ENCODE measurements at regions not wholly inside any gene's neighbourhood (a gene's known extent, or its start where the extent isn't known, plus 50 kb on each side); places are given as distances from the start of the nearest gene placed in this dataset.

GRCh38 chr14:85437148-85437547 is 92.8 kb upstream of the FLRT2 start:
- in situ Hi-C loops (cut with MboI; ENCODE audit: low pct_unique_long_range_greater_than_20kb, low sequenced_read_pairs, unreplicated experiment), result no loop called here
- no peak for DNase-seq (ENCODE audit: low spot score)
- TF ChIP-seq, protein P1, sequence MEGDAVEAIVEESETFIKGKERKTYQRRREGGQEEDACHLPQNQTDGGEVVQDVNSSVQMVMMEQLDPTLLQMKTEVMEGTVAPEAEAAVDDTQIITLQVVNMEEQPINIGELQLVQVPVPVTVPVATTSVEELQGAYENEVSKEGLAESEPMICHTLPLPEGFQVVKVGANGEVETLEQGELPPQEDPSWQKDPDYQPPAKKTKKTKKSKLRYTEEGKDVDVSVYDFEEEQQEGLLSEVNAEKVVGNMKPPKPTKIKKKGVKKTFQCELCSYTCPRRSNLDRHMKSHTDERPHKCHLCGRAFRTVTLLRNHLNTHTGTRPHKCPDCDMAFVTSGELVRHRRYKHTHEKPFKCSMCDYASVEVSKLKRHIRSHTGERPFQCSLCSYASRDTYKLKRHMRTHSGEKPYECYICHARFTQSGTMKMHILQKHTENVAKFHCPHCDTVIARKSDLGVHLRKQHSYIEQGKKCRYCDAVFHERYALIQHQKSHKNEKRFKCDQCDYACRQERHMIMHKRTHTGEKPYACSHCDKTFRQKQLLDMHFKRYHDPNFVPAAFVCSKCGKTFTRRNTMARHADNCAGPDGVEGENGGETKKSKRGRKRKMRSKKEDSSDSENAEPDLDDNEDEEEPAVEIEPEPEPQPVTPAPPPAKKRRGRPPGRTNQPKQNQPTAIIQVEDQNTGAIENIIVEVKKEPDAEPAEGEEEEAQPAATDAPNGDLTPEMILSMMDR (IDR thresholded peaks at IDR 0.05; ENCODE audit: extremely low read depth, insufficient read depth, missing control alignments), result no peak

DNA sequence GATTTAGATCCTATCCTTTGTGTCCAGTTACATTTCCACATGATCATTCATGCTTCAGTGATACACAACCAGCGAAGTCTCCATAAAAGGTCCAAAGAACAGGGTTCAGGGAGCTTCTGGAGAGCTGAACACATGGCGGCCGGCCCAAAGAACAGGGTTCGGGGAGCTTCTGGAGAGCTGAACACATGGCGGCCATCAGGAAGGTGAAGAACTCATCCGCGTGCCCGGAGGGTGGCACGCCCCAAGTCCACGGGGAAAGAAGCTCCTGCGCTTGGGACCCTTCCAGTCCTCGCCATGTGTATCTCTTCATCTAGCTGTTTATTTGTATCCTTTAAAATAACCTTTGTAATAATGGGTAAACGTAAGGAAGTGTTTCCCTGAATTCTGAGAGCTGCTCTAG is 91.9 kb upstream of the FLRT2 start:
- no peak for DNase-seq (ENCODE audit: low spot score)
- TF ChIP-seq, protein P1 (IDR thresholded peaks at IDR 0.05; ENCODE audit: extremely low read depth, insufficient read depth, missing control alignments), result no peak
- in situ Hi-C loops (cut with MboI; ENCODE audit: low pct_unique_long_range_greater_than_20kb, low sequenced_read_pairs, unreplicated experiment), result no loop called here

DNA sequence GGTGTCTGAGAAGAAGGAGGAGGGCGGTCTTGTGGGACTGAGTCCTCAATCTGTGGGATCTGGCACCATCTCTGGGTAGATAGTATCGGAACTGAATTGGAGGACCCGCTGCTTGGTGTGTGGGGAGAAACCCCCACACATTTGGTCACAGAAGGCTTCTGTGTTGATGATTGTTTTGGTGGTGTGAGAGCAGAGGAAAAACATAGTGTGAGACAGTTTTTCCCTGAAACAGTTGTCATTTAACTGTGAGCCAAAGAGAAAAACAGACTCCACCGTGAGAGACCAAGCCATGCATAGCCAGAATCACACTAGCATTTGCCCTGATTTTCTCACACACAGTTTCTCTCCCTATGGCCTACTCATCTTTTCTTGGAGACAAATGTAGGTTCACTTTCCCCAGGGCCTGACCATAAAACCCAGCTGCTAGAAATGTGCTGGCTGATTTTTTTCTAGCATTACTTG is 91.4 kb upstream of the FLRT2 start:
- no peak for DNase-seq (ENCODE audit: low spot score)
- in situ Hi-C loops (cut with MboI; ENCODE audit: low pct_unique_long_range_greater_than_20kb, low sequenced_read_pairs, unreplicated experiment), result no loop called here
- TF ChIP-seq, protein P1 (IDR thresholded peaks at IDR 0.05; ENCODE audit: extremely low read depth, insufficient read depth, missing control alignments), result no peak

- in situ Hi-C loops (cut with MboI; ENCODE audit: low pct_unique_long_range_greater_than_20kb, low sequenced_read_pairs, unreplicated experiment), result no loop called here
- DNase-seq (ENCODE audit: low spot score), result no peak
- TF ChIP-seq, protein P1 (IDR thresholded peaks at IDR 0.05; ENCODE audit: extremely low read depth, insufficient read depth, missing control alignments), result no peak
Measured at GRCh38 chr14:85439696-85440328, 90.1 kb upstream of the FLRT2 start.

- no peak for DNase-seq (ENCODE audit: low spot score)
- TF ChIP-seq, protein P1 (IDR thresholded peaks at IDR 0.05; ENCODE audit: extremely low read depth, insufficient read depth, missing control alignments), result no peak
- in situ Hi-C loops (cut with MboI; ENCODE audit: low pct_unique_long_range_greater_than_20kb, low sequenced_read_pairs, unreplicated experiment), result no loop called here
Measured at GRCh38 chr14:85441909-85442643, 87.9 kb upstream of the FLRT2 start.

DNA sequence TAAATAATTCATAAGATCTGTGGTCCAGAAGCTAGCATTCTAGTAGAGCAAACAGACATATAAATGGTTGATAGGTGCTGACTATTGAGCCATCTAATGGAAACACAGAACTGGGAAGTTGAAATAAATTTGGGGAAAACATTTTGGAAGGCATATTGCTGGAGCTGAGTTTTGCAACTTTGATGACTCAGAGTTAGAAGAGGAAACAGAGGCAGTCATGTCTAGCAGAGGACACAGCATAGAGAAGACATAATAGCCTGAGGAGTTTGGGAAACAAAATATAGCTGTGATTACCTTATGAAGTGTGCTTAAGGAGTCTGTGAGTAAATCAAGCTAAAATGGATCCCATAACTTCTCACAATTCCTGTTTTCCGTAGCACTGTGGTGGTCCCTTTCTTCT is 86.9 kb upstream of the FLRT2 start:
- DNase-seq (ENCODE audit: low spot score), result no peak
- TF ChIP-seq, protein P1 (IDR thresholded peaks at IDR 0.05; ENCODE audit: extremely low read depth, insufficient read depth, missing control alignments), result no peak
- in situ Hi-C loops (cut with MboI; ENCODE audit: low pct_unique_long_range_greater_than_20kb, low sequenced_read_pairs, unreplicated experiment), result no loop called here
